ENCODE measurements at regions not wholly inside any gene's neighbourhood (a gene's known extent, or its start where the extent isn't known, plus 50 kb on each side); places are given as distances from the start of the nearest gene placed in this dataset.
A peak's percentile ranks its signal among the peaks of the same experiment; 100 is the strongest.

GRCh38 chr4:96676754-96677435 is 837.0 kb downstream of the PDHA2 start:
- ChIA-PET CTCF (interaction anchor here (1.2 kb wide), 1 partner anchor 1172 kb away, joined by 3 read pairs; no protein-coding TSS in a partner anchor), POLR2A (ENCODE audit: low non-redundant PET) (no interaction called here)
- TF ChIP-seq CTCF (conservative IDR thresholded peaks at IDR 0.05; ENCODE audit: low read depth) = no peak
- H3K27ac ChIP-seq = no peak overlapping the region
- DNase-seq (ENCODE audit: low spot score) = no peak

GRCh38 chr4:96677499-96677898 is 837.6 kb downstream of the PDHA2 start:
- ChIA-PET POLR2A (ENCODE audit: low non-redundant PET) (no interaction called here), CTCF (no interaction called here)
- peak; percentile 4 for DNase-seq (ENCODE audit: low spot score)
- no peak overlapping the region for H3K27ac ChIP-seq
- TF ChIP-seq CTCF (conservative IDR thresholded peaks at IDR 0.05; ENCODE audit: low read depth) = no peak

GRCh38 chr4:96681218-96681617 is 841.3 kb downstream of the PDHA2 start:
- CTCF ChIA-PET = no interaction called here
- no peak for DNase-seq (ENCODE audit: low spot score)
- POLR2A ChIA-PET (ENCODE audit: low non-redundant PET) = no interaction called here
- no peak overlapping the region for H3K27ac ChIP-seq
- no peak for TF ChIP-seq CTCF (conservative IDR thresholded peaks at IDR 0.05; ENCODE audit: low read depth)

- no peak overlapping the region for H3K27ac ChIP-seq
- CTCF ChIA-PET = no interaction called here
- no peak for DNase-seq (ENCODE audit: low spot score)
- no peak for TF ChIP-seq CTCF (conservative IDR thresholded peaks at IDR 0.05; ENCODE audit: low read depth)
- POLR2A ChIA-PET (ENCODE audit: low non-redundant PET) = no interaction called here
Measured at GRCh38 chr4:96685691-96686090, 845.8 kb downstream of the PDHA2 start.

GRCh38 chr4:96691521-96691920 is 851.6 kb downstream of the PDHA2 start:
- no peak for DNase-seq (ENCODE audit: low spot score)
- ChIA-PET POLR2A (ENCODE audit: low non-redundant PET) (no interaction called here), CTCF (interaction anchor here (0.5 kb wide), 1 partner anchor 100 kb away, joined by 3 read pairs; no protein-coding TSS in a partner anchor)
- no peak for TF ChIP-seq CTCF (conservative IDR thresholded peaks at IDR 0.05; ENCODE audit: low read depth)
- H3K27ac ChIP-seq = no peak overlapping the region

GRCh38 chr4:96698831-96699230 is 858.9 kb downstream of the PDHA2 start:
- H3K27ac ChIP-seq = no peak overlapping the region
- no peak for DNase-seq (ENCODE audit: low spot score)
- CTCF ChIA-PET = no interaction called here
- POLR2A ChIA-PET (ENCODE audit: low non-redundant PET) = no interaction called here
- TF ChIP-seq CTCF (conservative IDR thresholded peaks at IDR 0.05; ENCODE audit: low read depth) = no peak
